Epithelial cell of proximal tubule (primary cell): ENCODE measurements at regions not wholly inside any gene's neighbourhood (a gene's known extent, or its start where the extent isn't known, plus 50 kb on each side); places are given as distances from the start of the nearest gene placed in this dataset.

Source experiments
- DNase-seq: peaks from one replicate; pipeline ENCODE4 v3.0.0-alpha.2; 2011; ENCODE audit warnings: low read depth
- H3K4me3 ChIP-seq: 2 replicates; pipeline ENCODE4 v1.5.1; 2011; ENCODE audit warnings: low read depth, mild to moderate bottlenecking, low read length
- CTCF ChIP-seq: conservative IDR thresholded peaks from 2 replicates; pipeline ENCODE4 v1.5.1; 2012; ENCODE audit warnings: low read depth, mild to moderate bottlenecking, low read length

- DNase-seq, result no peak
- TF ChIP-seq CTCF, result no peak
- no peak overlapping the region for H3K4me3 ChIP-seq
These were observed 377.5 kb downstream of the MED10 start for GRCh38 chr5:6000867-6001266.

- DNase-seq, result no peak
- no peak overlapping the region for H3K4me3 ChIP-seq
- TF ChIP-seq CTCF, result no peak
These were observed 382.5 kb downstream of the MED10 start for GRCh38 chr5:5995819-5996218.

GRCh38 chr5:5986492-5987178 is 391.7 kb downstream of the MED10 start:
- no peak for DNase-seq
- H3K4me3 ChIP-seq, result no peak overlapping the region
- TF ChIP-seq CTCF, result no peak

GRCh38 chr5:5985332-5985731 is 393.0 kb downstream of the MED10 start:
- H3K4me3 ChIP-seq, result no peak overlapping the region
- DNase-seq, result no peak
- TF ChIP-seq CTCF, result no peak

GRCh38 chr5:5983261-5983980 is 394.9 kb downstream of the MED10 start:
- no peak for TF ChIP-seq CTCF
- H3K4me3 ChIP-seq, result no peak overlapping the region
- DNase-seq, result no peak

GRCh38 chr5:5981562-5981961 is 396.8 kb downstream of the MED10 start:
- TF ChIP-seq CTCF, result no peak
- H3K4me3 ChIP-seq, result no peak overlapping the region
- no peak for DNase-seq

GRCh38 chr5:5980538-5980895 is 397.8 kb downstream of the MED10 start:
- TF ChIP-seq CTCF, result no peak
- no peak overlapping the region for H3K4me3 ChIP-seq
- DNase-seq, result no peak
